ENCODE measurements at regions not wholly inside any gene's neighbourhood (a gene's known extent, or its start where the extent isn't known, plus 50 kb on each side); places are given as distances from the start of the nearest gene placed in this dataset.

DNA sequence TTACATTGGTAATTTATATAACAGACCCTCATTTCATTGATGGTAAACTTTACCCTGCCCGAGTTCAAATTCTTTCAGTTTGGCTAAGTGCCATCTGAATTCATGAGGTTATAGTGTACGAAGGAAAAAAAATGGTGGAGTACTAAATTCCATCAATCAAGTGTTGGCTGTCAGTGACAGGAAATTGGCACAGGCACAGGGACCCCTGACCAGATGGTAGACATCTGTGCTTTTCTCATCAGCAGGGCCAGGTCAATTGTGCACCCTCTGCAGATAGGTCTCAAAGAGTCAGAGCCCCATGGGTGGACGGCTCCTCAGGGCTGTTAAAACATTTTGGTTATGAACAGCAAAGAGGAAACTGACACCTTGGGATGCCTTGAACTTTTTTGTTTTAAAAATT, 439.2 kb downstream of the SETBP1 start:
- no peak for DNase-seq (ENCODE audit: low read depth in 2 of 2)

DNA sequence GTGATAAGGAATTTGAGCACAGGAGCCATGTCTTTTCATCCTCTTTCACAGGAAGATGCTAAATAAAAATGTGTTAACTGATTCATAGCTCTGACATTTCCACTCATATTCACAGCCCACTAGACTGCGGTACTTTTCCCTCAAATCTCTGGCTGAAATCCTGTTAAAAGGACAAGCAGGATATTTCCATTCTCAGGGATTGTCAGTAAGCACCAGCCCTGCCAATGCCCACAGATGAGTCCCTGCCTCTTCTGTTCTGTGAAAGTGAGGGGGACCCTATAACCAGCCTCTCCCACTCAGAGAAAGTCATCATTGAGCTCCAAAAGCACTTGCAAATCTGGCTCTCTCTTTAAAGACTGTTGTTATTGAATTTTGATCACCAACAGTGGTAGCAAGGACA, 440.5 kb downstream of the SETBP1 start:
- no peak for DNase-seq (ENCODE audit: low read depth in 2 of 2)

DNA sequence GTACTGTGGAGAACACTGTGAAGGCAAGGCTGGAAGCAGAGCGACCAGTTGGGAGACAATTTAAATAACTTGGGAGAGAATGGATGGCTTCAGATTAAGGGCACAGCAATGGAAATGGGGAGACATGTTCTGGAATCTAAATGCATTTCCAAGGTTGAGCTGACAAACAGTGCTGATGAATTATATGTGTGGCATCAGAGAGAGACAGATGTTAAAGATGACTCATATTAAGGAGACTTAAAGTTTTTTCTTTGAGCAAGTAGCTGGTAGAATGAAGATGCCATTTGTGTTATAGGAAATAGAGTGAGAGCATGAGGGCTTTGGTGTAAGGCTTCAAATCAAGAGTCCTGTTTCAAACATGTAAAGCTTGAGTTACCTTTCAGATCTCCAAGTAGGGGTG, 441.8 kb downstream of the SETBP1 start:
- DNase-seq (ENCODE audit: low read depth in 2 of 2) = no peak

DNA sequence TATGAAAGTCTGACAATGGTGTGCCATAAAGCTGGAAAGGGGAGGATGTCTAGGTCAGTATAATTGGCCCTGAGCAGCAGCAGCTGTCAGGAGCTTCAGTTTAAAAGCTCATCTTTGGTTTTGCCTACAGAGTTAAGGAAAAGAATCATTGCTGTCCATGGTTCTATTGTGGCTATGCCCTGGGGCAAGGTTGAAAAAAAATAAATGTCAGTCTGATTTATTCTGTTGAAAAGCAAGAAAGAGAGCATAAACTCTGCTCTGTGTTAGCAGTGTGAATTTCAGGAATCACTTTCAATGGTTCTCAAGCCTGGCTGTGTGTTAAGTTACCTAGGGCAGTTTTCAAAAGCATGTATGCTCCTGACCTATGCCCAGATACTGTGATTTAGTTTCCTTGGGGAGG, 446.7 kb downstream of the SETBP1 start:
- no peak for DNase-seq (ENCODE audit: low read depth in 2 of 2)

DNA sequence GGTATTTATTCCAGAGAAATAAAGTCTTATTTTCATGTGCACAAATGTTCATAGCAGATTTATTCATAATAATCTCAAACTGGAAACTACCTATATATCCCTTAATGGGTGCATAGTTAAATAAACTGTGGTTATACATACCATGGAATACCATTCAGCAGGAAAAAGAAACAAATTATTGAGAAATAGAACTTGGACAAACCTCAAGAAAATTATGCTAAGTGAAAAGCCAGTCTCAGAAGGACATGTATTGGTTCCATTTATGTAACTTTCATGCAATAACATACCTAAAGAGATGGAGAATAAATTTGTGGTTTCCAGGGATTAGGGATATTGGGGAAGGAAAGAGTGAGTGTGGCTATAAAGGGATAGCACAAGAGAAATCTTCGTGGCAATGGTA, 452.6 kb downstream of the SETBP1 start:
- no peak for DNase-seq (ENCODE audit: low read depth in 2 of 2)

DNA sequence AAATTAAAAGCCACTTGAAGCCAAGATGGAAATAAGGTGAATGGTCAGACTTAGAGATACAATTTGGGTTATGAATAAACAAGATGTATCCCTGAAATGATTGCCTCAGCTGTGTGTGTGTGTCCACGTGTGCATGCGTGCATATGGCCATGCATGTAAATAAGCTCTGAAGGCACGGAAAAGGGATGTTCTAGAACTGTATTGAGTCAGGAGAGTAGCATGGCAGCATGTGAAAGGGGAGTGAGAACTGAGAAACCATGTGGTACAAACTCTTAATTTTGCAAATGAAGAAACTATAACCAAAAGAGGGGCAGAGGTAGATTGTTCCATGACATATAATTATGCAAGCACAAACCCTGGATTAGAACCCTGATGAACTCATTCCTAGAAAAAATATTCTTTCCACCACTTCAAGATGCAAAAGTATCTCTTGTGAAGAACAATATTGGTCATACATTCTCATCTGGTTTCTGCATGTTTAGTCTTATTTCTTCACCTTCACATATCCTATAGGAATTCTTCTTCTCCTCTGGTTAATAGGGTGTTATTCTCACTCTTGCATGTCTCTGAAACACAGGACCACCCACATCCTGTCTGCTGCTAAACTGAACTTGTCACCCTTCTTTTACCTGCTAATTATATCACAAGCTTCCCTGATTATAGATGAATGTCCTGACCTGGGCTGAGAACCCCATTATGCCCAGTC, 455.8 kb downstream of the SETBP1 start:
- DNase-seq (ENCODE audit: low read depth in 2 of 2) = no peak

DNA sequence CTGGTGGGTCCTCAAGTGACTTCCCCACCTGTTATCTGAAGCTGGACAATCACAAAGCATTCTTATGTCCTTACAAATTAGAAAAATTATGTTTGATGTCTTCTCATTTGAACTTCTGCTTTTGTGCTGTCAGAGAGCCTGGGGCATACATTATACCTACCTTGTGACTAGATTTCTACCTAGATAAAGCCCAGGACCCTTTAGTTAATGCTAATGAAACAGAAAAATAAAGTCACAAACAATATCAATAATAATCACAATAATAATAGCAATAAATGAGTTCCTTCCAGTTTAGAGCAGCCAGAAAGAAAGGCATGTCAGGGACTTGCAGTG, 456.4 kb downstream of the SETBP1 start:
- no peak for DNase-seq (ENCODE audit: low read depth in 2 of 2)

DNA sequence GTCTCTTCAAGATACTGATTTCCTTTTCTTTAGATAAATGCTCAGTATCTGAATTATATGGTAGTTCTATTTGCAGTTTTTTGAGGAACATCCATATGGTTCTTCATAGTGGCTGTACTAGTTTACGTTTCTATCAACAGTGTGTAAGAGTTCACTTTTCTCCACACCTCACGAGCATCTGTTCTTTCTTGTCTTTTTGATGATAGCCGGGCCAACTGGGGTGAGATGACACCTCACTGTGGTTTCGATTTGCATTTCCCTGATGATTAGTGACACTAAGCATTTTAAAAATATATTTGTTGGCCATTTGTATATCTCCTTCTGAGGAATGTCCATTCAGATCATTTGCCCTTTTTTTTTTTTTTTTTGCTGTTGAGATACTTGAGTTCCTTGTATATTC, 458.8 kb downstream of the SETBP1 start:
- no peak for DNase-seq (ENCODE audit: low read depth in 2 of 2)

DNA sequence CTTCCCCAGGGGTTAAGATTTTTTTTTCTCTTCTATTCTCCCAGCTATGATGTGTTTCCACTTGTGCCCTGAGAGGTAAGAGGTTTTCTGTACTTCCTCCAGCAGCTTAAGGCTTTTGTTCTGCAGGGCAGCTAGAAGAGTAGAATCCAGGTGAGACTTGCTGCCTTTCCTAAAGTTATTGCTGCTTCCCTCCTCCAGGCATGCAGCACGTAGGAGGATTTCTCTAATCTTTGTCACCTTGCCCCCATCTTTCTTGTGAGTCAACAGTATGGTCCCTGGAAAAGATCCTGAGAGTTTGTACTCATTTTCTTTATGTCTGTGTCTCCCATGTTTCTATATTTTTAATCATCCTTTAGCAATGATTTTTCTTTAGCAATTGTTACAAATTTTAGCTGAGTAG, 462.2 kb downstream of the SETBP1 start:
- DNase-seq (ENCODE audit: low read depth in 2 of 2) = no peak

DNA sequence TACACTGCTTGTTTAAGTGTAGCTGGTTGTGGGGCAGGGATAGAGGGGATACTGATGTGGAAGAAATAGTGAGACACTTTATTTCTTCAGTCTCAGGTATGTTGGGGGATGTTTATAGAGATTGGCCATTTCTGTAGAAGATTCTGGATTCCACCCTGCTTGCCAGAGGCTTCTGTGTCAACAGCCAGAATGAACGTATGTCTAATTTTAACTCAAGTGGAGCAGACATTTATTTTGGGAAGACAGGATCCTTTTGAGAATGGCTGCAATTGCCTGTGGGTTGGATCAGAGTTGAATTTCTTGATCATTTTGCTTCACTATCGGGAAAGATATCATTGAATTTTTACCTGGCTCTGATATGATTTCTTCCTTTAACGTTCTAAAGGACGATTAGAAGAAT, 465.6 kb upstream of the SLC14A2 start:
- no peak for DNase-seq (ENCODE audit: low read depth in 2 of 2)

DNA sequence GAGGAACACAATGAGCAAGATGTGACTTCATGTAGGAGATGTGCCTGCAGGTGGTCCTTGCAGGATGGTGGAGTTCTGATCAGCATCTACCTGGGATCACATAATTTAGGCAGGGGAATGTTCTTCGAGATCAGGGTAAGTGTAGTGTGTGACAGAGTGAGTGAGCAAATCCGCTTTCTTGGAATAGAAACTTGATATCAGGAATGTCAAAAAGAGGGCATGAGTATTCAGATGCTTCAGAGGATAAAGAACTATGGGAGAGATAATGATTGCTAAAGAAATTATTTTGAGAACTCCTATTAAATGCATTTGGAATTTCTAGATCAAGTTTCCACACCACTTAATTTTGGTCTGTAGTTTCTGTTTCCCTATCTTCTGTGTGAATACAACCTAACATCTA, 463.6 kb upstream of the SLC14A2 start:
- DNase-seq (ENCODE audit: low read depth in 2 of 2) = no peak

DNA sequence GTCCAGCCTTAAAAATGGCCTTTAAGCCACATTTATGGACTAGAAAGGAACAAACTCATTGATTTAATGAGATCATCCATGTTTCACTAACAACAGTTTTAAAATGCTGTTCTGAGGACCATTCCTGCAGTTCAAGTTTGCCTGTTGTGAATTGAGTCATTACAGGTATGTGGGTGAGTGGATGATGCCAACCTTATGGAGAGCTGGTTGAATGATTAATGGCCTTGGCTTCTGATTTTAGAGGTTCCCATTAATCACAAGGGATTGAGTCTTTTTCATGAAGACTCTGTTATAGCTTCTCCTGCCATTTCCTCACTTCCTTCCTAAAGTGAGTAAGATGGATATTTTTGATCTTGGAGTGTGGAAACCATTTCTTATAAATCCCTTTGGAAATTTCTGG, 459.8 kb upstream of the SLC14A2 start:
- no peak for DNase-seq (ENCODE audit: low read depth in 2 of 2)

DNA sequence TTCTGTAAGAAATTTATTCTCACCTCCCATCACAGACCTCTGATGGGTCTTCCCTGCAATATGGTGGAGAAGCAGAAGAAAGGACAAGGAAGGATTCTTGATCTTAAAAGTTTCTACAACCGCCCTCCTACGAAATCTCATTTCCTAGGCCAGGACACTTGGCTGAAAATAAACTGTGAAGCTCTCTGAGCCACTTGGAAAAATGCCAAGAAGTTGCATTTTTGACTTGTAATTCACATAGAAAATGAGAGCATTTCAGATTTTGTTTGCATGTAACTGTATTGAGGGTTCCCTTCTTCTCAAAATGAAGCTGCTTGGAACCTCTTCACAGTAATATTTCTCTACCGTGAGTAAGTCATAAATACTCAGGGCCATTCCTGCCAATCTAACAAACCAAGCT, 458.3 kb upstream of the SLC14A2 start:
- DNase-seq (ENCODE audit: low read depth in 2 of 2) = no peak

DNA sequence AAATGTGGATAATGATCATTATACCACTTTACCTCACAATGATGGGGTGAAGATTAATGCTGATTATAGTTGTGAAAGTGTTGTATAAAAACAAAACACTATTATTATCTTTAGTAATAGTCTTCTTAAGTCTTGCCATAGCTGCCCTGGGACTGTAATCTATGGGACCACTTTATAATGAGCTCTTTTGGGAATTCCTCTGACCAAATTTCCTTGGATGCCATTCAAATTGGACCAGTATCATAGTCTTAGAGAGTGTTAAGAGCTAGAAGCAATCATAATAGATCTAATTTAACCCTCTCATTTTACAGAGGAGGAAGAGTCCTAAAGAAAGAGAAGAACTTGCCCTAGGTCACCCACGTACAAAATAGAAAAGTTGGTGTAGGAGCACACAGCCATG, 457.7 kb upstream of the SLC14A2 start:
- DNase-seq (ENCODE audit: low read depth in 2 of 2) = no peak

DNA sequence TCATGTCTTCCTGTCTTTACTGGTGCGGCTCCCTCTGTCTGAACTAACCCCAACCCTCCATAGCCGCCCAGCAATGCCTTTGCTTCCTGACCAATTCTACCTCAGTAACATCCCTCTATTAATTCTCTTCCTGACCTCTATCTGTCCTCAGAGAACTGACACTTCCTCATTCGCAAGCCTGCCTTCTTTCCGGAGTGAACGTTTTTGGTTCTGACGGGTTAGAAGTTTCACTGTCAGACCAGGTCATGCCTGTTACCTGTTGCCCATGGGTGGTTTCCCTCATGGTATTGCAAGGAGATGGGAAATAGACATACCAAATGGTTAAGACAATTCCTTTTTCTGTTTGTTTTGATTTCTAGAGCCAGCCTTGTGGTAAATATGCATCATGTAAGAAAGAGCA, 453.4 kb upstream of the SLC14A2 start:
- no peak for DNase-seq (ENCODE audit: low read depth in 2 of 2)

DNA sequence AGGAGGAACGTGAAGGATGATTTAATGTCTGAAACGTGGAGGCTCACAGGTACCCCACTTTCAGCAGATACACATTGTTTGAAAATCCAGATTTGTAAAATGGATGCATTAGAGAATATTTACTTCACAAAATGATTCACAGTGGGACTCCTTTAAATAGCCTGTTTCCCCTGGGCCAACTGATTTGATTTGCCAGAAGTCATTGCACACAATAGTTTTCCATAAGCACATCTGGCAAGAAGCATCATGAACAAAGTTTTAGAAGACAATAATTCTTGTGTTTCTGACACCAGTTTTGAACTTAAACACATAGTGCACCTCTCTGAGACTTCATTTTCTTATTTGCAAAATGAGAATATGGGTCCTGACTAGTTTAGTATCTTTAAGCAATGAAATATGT, 451.4 kb upstream of the SLC14A2 start:
- no peak for DNase-seq (ENCODE audit: low read depth in 2 of 2)

DNA sequence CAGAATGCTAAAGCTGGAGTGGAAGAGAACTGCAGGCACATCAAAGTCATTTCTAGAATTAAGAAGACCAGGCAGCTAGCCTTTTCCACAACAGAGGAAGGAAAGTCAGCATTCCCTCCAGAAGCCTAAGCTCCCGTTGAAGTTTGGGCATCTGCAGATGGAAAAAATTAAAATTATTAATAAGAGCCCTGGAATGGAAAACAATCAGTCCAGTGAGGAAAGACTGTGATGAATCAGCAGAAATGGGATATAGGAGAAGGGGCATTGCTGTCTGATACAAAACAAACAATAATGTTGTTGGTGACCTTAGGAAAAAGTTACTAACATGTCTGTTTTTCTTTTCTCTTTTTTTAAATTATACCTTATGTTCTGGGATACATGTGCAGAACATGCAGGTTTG, 450.7 kb upstream of the SLC14A2 start:
- no peak for DNase-seq (ENCODE audit: low read depth in 2 of 2)

DNA sequence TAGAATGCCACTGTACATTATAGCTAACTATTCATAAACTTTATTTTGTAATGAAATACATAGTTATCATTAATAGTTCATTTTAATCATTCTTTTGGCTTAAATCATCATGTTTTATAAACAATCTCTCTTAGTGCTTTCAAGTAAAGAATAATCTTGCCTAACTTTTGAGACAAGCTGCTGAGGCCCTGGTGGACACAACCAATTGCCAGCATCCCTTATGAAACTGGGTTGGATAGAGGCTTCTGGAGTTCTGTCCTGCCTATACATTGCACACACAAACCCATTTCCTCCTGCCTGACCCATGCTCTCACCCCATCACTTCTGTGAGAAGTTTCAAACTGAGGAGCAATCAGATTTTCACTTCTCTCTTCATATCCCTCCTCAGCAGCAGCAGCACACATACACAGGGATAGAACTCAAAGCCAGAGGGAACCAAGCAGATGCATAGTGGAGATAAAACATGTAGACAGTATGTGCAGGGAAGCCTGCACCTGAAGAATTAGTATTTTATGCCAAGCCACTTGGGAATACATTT, 450.0 kb upstream of the SLC14A2 start:
- DNase-seq (ENCODE audit: low read depth in 2 of 2) = no peak

DNA sequence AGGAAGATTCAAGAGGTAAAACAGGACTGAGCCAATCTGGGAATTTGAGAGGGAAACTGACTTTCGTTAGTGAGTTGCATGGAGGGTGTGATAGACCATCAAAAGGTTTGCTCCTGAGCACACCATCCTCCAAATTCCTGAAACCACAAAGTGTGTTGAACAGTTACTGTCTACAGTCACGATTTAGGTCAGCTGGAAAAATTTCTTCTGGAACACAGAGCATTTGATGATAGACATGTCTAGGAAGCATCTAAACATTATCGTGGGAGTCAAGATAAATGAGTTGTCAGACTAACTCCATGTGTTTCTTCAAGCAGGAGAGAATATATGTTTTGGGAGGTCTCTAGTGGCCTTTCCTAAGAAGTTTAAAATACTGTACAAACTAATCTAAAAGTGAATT, 449.4 kb upstream of the SLC14A2 start:
- DNase-seq (ENCODE audit: low read depth in 2 of 2) = no peak

DNA sequence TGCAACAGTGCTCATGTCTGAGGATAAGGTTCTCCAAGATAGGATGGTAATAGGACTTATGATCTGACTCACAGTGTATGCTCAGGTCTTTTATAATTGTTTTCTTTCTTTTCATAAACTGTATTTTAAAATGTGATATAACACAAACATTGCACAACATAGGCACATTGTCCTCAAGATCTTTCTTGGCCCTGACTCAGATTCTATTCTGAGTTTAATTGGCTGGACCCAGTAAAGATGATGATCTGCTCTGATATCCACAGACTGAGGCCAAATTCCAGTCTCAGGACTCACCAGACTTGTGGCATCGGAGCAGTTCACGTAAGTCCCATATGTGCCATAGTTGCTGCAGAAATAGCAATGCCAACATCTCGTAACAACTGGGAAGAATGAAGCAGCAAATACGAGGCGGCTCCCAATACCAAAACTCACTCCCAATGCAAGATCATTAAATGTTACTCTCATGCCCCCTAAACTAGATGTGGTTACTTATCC, 448.9 kb upstream of the SLC14A2 start:
- DNase-seq (ENCODE audit: low read depth in 2 of 2) = no peak

DNA sequence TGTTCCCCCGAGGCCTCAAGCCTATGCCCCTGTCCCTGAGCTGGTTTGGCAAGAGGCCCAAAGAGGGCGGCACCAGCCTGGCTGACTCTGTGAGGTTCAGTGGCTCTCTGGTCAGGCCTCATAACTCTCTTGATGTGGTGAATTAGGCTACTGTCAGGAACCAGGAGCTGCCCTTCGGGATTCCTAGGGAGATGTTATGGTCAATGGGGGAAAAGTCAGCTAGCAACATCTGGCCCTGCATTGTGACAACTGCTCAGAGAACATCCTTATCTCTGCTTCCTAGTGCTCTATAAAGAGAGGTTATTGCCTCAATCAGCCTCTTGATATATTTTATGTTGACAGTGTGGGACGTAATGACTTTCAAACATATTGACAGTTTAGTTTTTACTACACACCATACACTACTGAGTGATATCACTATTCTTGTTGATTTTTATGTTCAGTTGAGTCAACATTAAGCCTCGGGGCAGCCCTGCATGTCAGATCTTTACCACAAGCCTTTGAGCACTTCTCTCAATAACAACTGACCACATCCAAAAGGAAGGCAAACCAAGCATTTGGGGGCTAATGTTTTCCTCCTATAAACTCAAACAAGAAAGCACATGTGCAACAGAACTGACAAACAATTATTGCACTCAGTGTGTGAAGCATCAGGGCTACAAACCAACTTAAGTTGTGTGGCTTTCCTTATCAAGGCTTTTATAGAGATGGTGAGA, 448.3 kb upstream of the SLC14A2 start:
- DNase-seq (ENCODE audit: low read depth in 2 of 2) = no peak

DNA sequence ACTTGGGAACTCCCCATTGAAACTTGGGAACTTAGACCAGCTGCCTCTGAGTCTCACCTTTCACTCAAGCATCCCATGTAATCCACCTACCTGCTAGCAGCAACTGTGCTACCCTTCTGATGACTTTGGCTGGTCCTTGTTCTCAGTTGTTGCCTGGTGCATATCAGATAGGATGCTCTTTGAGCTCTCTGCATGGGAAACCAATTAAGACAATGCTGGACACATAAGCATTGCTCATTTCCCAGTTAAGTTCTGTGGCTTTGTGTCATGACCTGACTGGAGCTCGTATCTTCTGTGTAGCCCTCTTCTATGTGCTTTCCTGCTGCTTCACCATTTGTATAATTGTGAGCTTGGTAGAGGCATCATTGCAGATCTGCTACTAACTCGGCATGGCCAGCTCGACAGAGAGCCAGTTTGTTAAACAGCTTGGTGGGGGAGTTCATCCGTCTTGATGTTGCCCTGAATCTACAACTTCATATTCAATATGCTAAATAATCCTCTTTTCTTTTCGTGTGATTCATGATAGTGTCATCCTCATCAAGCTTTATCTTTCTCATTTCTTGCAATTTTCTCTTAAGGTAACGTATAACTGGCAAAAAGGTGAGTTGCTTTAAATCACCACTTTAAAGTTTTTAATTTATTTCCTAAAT, 447.5 kb upstream of the SLC14A2 start:
- DNase-seq (ENCODE audit: low read depth in 2 of 2) = no peak
